ENCODE measurements at regions not wholly inside any gene's neighbourhood (a gene's known extent, or its start where the extent isn't known, plus 50 kb on each side); places are given as distances from the start of the nearest gene placed in this dataset.

- no peak for TF ChIP-seq IRF1 (CRISPR knock-in tag; IDR thresholded peaks at IDR 0.05)
- no peak for TF ChIP-seq CTCF (IDR thresholded peaks at IDR 0.05)
- no peak for TF ChIP-seq CREM (CRISPR knock-in tag; IDR thresholded peaks at IDR 0.05)
- TF ChIP-seq NR1H2 (CRISPR knock-in tag; IDR thresholded peaks at IDR 0.05), result no peak
- no peak for TF ChIP-seq E2F5 (CRISPR knock-in tag; IDR thresholded peaks at IDR 0.05)
- TF ChIP-seq, protein P1, sequence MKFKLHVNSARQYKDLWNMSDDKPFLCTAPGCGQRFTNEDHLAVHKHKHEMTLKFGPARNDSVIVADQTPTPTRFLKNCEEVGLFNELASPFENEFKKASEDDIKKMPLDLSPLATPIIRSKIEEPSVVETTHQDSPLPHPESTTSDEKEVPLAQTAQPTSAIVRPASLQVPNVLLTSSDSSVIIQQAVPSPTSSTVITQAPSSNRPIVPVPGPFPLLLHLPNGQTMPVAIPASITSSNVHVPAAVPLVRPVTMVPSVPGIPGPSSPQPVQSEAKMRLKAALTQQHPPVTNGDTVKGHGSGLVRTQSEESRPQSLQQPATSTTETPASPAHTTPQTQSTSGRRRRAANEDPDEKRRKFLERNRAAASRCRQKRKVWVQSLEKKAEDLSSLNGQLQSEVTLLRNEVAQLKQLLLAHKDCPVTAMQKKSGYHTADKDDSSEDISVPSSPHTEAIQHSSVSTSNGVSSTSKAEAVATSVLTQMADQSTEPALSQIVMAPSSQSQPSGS (CRISPR knock-in tag; IDR thresholded peaks at IDR 0.05; ENCODE audit: borderline replicate concordance, low read depth), result no peak
- TF ChIP-seq FOXJ3 (CRISPR knock-in tag; IDR thresholded peaks at IDR 0.05; ENCODE audit: borderline replicate concordance), result no peak
- no peak for TF ChIP-seq PREB (CRISPR knock-in tag; IDR thresholded peaks at IDR 0.05; ENCODE audit: borderline replicate concordance)
- TF ChIP-seq STAT6 (CRISPR knock-in tag; conservative IDR thresholded peaks at IDR 0.05; ENCODE audit: low read depth), result no peak
- no peak for TF ChIP-seq USF2 (CRISPR knock-in tag; IDR thresholded peaks at IDR 0.05)
- TF ChIP-seq TCF7 (CRISPR knock-in tag; IDR thresholded peaks at IDR 0.05; ENCODE audit: low read depth), result no peak
- no peak for TF ChIP-seq JUN (CRISPR knock-in tag; IDR thresholded peaks at IDR 0.05)
- no peak for TF ChIP-seq NFATC4 (CRISPR knock-in tag; IDR thresholded peaks at IDR 0.05)
- TF ChIP-seq IRF2 (CRISPR knock-in tag; IDR thresholded peaks at IDR 0.05; ENCODE audit: borderline replicate concordance, low read depth), result no peak
Observed at GRCh38 chr2:128551435-128551834, 232.8 kb upstream of the HS6ST1 start.
